T47D (cell line): ENCODE measurements at regions not wholly inside any gene's neighbourhood (a gene's known extent, or its start where the extent isn't known, plus 50 kb on each side); places are given as distances from the start of the nearest gene placed in this dataset.

ENCODE experiments used
- DNase-seq, 2 experiments: peaks; one replicate each; pipeline versions ENCODE4 v3.0.0 to v3.0.0-alpha.2; 2011 to 2012; ENCODE audit warnings: low read depth in 1 of 2, low spot score in 1 of 2
- JUND ChIP-seq: IDR thresholded peaks from 2 replicates; pipeline ENCODE4 v1.6.1; 2012; ENCODE audit warnings: low read depth
- in situ Hi-C: cut with HindIII; loops from 2 replicates; pipeline ENCODE4 v1.10.0; 2016; ENCODE audit warnings: low sequenced_read_pairs, low pct_unique_long_range_greater_than_20kb

DNA sequence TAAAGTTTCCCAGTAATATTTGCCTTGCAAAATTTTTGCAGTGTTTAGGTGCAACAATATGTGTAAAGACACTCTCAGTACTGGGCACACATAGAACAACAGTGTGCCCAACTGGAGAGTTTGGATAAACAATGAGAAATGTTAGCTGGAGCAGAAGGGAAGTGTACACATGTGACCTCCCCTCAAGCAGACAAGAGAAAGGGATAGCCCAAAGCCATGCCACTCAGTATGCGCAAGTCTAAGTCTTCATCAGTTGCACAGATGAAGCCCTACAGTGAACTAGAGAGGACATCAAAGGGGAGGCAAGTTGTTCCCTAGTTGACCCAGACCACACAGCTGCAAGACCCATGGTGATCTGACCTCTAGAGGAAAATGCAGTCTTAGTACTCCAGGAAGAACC is 97.9 kb upstream of the CDH11 start:
- in situ Hi-C loops, result no loop called here
- no peak for TF ChIP-seq JUND
- DNase-seq, result no peak

DNA sequence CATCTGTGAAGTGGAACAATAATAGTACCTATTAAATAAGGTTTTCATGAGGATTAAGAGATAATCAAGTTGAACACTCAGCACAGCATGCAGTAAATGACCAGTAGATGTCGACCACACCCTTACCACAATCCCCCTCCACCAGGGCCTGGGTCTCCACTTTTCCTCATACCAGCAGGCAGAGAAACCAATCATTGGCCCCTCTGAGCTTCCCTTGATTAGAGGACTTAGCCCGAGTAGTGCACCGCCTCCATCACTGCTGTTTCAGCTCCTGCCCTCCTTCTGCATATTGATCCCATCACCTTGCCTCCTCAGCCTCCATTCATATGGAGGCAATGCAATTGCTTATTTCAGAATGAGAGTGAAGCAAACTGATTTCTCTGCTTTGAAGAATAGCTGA is 96.5 kb upstream of the CDH11 start:
- in situ Hi-C loops, result no loop called here
- no peak for DNase-seq
- no peak for TF ChIP-seq JUND

DNA sequence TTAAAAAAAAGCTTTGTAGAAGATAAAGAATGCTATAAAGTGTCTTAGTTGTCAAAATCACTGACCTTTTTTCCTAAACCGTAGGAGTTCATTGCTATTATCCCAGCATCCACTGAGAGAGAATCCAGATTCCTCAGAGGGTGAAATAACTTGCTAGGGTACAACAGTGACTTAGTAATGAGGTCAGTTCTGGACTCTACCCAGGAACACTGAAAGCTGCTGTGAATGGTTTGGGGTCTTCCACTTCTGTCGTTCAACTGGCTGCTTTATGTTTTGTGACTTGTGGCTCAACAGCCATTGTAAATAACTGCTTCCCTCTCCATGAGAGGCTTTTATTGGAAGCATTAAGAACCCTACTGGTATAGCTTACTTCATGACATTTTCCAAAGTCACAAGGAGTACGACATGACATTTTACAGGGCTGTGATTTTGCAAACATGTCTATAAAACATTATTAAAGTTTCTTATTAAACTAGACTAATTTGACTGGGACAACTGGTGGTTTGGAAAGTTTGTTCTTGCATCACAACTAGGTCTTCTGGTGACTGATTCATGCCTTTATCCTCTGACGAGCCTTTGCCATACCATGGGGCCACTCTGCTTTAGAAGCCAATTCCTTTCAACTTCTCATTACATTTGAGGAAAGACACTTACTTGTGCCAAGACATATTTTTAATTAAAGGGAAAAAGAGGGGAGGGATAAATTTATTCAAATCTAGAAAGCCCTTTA is 92.2 kb upstream of the CDH11 start:
- no peak for TF ChIP-seq JUND
- in situ Hi-C loops, result no loop called here
- no peak for DNase-seq

DNA sequence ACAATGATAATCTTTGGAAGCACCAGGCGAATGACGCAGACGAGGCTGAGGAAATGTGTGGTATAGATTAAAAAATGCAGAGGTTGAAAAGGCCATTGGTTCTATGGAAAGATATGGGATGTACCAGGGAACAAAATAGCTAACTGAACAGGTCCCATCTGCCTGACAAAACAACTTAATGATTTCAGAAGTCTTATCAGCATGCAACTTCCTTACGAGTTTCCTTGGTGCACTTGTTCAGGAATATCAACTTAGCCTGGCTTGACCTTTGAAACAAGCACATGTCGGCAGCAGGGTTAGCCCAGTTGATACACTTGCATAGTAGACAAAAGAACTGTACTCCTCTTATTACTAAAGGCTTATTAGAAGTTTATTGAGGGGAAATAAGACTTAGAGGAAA is 90.9 kb upstream of the CDH11 start:
- TF ChIP-seq JUND, result no peak
- in situ Hi-C loops, result no loop called here

DNA sequence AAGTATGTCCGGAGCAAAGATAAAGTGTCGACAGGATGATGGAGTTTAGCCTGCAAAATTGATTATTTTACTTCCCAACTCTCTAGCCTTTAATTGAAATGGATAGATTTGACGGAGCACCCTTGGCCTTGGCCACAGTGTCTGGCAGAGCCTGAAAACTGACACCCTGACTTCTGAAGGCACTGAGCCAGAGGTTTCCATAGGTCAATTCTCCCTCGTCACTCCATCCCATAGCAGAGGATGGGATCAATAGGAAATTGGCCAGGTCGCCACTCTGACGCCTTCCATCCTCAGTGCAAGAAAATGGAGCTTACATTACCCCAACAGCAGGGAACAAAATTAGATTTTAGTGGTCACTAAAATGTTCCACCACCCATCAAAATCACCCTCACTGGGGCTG is 90.4 kb upstream of the CDH11 start:
- no peak for DNase-seq
- in situ Hi-C loops, result no loop called here
- no peak for TF ChIP-seq JUND

More for the DNA sequence above, 90.9 kb upstream of the CDH11 start:
- no peak for DNase-seq

DNA sequence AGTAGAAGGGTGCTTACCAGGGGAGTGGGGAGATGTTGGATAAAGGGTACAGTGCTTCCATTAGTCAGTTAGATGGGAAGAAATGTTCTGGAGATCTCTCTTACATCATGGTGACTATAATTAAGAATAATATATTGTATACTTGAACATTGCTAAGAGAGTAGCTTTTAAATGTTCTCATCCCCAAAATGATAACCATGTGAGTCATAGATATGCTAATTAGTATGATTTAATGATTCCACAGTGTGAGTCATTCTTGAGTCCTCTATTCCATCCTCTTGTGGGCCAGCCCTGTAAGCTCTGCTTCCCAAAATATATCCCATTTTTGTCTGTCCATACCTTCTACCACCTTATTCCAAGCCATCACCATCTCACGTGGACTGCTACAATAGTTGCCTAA is 80.6 kb upstream of the CDH11 start:
- DNase-seq, result no peak
- TF ChIP-seq JUND, result no peak
- in situ Hi-C loops, result no loop called here

DNA sequence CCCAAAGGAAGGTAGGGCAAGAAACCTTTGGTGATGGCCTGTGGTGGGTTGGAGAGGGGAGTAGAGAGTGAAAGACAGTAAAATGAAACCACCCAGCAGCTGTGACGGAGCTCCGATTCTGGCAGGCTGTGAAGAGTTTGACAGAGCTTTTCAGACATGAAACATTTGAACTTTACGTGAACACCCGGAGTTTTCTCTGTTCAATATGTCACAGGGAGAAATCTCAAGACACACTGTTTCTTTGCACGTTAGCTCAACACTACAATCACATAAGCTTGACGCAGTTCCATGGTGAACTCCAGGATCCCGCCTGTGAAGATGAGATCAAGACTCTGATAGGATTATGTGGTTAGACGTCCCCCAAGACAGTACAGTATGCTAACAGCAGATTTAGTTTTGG is 79.6 kb upstream of the CDH11 start:
- in situ Hi-C loops, result no loop called here
- TF ChIP-seq JUND, result no peak
- no peak for DNase-seq

DNA sequence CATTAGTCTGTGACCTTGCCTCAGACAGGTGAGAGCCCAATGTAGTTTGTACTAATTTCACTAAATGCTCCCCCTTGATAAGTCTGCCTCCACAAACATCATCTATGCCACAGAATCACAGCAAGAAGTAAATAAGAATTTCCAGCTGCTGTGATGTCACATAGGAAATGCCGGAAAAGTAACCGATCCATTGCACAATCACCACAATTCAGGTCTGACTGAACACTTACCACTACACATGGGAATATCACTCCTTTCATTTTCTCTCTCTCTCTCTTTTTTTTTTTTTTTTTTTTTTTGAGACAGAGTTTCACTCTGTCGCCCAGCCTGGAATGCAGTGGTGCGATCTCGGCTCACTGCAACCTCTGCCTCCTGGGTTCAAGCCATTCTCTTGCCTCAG is 79.0 kb upstream of the CDH11 start:
- no peak for TF ChIP-seq JUND
- no peak for DNase-seq
- in situ Hi-C loops, result no loop called here

DNA sequence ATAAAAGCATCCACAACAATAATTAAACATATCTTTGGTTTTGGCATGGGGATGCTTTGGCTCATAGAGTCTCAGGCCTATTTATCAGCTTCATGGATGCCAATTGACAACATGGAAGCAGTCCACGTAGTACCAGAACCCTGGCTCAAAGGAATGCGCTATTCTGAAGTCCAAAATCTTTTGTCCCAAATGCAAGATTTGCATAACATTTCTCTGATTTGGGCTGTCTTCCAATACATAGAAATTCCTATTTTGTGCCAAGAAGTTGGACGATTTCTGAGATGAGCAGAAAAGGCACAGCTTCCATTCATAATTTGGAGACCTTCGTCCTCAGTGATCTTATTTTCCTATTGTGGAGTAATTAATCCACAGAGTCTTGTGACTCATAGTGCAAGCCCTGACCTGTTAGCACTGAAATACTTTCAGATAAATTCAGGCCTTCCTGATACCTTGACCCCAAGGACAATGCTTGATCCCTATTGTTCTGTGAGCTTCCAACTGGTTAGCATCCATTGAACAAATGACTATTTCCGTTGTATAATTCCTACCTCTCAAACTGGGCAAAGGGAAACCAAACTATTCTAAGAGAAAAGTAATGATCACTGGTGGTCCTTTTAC is 78.4 kb upstream of the CDH11 start:
- in situ Hi-C loops, result no loop called here
- TF ChIP-seq JUND, result no peak
- DNase-seq, result no peak

DNA sequence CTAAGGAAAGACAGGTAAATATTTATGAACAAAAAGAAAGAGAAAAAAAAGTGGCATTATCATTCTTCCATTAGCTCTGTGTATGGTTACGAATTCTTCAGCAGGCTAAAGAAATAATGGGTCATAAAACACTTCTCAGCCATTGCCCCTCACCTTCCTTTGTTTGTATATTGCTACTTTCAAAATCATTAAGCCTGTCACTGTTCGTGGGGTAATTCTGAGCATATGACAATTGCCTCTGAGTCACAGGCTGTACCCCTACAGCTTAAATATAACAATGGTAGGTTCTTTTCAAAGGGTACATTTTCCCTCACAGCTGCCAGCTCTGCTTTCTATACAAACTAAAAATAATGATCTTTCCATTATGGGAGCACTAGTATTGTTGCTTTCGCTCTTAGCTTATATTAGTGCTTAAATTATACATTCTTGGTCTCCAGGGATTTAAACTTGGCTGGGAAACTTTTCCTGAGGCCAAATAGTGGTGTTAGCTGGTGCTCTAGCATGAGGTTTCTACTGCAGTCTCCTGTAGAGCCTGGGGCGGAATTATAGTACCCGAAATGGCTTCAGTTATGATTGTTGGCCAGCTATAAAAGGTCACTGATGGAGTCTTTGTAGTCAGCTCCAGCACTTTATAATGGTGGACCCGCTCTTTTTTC is 74.7 kb upstream of the CDH11 start:
- in situ Hi-C loops, result no loop called here
- no peak for TF ChIP-seq JUND
- DNase-seq, result no peak

DNA sequence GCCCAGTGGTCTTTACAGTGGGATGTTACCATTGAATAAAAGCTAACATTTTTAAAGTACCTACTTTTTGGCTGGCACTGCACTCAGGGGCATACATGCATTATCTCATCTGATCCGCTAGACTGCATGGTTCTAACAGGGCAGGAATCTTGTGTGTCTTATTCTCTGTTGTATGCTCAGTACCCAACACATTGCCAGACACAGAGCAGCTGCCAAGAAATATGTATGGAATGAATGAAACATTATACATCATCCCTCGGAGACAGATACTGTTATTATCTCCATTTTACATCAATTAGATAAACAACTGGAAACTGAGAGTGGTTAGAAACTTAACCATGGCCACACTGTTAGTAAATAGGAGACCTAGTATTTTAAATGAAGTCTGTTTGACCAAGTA is 74.1 kb upstream of the CDH11 start:
- in situ Hi-C loops, result no loop called here
- no peak for DNase-seq
- TF ChIP-seq JUND, result no peak

DNA sequence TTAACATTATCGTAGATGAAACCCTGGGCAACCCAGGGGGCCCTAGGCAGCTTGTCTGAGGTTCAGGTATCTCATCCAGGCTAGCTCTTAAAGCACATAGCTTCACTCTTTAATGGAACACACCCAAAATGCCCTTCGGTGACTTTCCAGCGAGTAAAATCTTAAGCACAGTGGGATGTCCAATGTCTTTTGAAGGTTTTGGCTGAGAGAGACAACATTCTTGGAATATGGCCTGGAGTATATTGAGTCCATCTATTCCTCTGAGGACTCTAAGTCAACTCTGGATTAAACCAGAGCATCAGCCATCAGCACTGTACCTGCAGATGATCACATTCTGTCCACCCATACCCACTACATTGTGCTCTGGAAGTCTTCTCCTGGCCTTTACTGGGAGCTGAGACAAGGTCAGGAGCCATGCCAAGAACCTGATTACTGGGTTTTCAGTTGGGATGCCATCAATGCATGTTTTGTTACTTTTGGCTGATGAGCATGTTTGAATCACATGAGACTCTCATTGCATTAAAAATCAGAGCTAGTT is 63.4 kb upstream of the CDH11 start:
- in situ Hi-C loops, result no loop called here
- TF ChIP-seq JUND, result no peak
- DNase-seq, result no peak

DNA sequence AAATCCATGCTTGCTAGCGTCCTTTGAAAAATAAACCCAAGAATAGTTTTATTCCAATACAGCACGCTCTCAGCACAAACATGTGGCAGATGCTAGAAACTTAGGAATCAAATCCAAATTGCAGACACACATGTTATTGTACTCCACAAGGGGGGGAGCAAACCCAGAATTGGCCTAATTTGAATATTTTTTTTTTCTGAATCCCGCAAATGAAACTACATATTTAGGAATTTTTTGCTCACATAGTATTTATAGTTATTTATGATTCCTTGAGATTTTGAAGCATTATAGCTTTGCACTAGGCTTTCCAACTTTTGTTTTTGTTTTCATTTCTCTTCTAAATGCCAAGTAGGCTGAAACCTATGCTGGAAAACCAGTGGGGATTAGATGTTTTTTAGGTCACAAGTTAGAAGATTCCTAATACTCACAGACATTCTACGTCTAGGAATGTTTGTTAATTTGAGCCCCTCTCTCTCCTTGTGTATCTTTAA is 59.3 kb upstream of the CDH11 start:
- TF ChIP-seq JUND, result no peak

More for the DNA sequence above, 59.3 kb upstream of the CDH11 start:
- DNase-seq, result no peak
- in situ Hi-C loops, result no loop called here
